Hepatocyte (in vitro differentiated cells): ENCODE measurements at regions not wholly inside any gene's neighbourhood (a gene's known extent, or its start where the extent isn't known, plus 50 kb on each side); places are given as distances from the start of the nearest gene placed in this dataset.

ENCODE experiments used
- CTCF ChIP-seq: fragments of 200-600 bp; sonication (generic); IDR thresholded peaks from 2 replicates; pipeline ENCODE4 v1.5.1; 2016; ENCODE audit warnings: antibody characterized with exemption, mild to moderate bottlenecking; ENCODE audit not compliant: poor library complexity
- EZH2 ChIP-seq: fragments of 200-600 bp; sonication (generic); IDR thresholded peaks from 2 replicates; pipeline ENCODE4 v1.6.1; 2016; ENCODE audit warnings: antibody characterized with exemption, mild to moderate bottlenecking, borderline replicate concordance
- EZH2phosphoT487 ChIP-seq: fragments of 200-600 bp; sonication (generic); IDR thresholded peaks from one replicate; pipeline ENCODE4 v1.6.1; 2018; ENCODE audit warnings: antibody characterized with exemption, mild to moderate bottlenecking, low read depth, moderate library complexity; ENCODE audit not compliant: unreplicated experiment, severe bottlenecking

- TF ChIP-seq CTCF: no peak
- TF ChIP-seq EZH2: no peak
- TF ChIP-seq EZH2phosphoT487: no peak
Measured at GRCh38 chr12:34209259-34209835, 187.1 kb downstream of the ALG10 start.
